NCI-H2107 treated with DMSO at 0.1 percent for 48 hours (cell line): ENCODE measurements at regions not wholly inside any gene's neighbourhood (a gene's known extent, or its start where the extent isn't known, plus 50 kb on each side); places are given as distances from the start of the nearest gene placed in this dataset.
"Not testable (repeated sequence)": the region's sequence is repeated elsewhere in the genome, so short reads cannot be mapped to it uniquely, and the experiment has no call there.

Source experiments
- DNase-seq: peaks from one replicate; lab custom pipeline; 2025; ENCODE audit not compliant: unreplicated experiment; lab: John Stamatoyannopoulos, UW

DNA sequence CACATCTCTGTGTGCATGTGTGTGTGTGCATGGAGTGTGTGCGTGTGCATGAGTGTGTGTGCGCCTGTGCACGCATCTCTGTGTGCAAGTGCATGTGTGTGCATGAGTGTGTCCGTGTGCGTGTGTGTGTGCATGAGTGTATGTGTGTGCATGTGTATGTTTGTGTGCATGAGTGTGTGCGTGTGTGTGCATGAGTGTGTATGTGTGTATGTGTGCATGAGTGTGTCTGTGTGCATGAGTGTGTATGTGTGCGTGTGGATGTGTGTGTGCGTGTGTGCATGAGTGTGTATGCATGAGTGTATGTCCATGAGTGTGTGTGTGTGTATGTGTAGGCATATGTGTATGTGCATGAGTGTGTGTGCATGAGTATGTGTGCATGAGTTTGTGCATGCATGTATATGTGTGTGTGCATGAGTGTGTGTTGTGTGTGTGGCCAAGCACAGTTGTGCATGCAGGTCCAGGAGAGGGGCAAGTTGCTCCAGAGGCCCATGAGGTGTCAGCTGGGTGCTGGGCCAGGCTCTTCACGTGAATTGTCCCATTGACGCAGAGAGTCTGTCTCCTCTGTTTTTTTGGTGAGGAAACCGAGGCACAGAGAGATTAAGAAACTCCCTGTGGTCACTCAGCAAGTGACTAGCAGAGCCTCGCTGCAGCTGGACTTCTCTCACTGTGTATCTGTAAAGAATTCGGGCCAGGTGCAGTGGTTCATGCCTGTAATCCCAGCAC, 75.5 kb downstream of the ASB1 start:
- DNase-seq, result no peak

DNA sequence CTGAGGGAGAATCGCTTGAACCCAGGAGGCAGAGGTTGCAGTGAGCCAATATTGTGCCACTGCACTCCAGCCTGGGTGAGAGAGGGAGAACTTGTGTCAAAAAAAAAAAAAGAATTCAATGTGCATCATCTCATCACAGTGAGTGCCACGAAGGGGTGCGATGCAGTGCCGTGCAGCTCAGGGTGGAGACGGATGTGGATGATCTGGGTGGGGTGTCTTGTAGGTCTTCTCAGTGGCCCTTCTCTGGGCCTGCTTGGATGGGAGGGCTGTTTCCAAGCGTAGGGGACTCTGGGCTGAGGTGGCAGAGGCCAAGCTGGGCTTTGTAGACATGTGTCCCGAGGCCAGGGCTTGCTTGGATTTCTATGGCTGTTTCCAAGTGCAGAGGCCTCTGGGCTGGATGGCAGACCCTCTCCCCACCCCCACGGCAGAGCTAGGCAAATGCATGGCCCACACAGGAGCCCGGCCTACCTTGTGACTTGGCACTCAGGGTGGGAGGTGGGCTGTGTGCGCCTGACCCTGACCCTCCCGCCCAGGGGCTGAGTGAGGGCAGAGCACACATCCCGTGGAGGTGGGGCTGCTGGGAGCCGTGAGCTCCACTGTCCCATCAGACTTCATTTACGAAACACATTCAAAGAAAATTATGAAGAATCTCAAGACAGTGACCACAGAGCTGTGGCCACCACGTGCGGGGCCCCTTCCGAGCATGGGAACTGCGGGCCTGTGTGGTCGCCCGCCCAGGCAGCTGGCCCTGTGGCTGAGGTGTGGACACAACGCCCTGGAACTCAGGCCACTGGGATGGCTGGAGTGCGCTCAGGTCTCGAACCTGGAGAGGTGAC, 76.4 kb downstream of the ASB1 start:
- DNase-seq, result no peak

DNA sequence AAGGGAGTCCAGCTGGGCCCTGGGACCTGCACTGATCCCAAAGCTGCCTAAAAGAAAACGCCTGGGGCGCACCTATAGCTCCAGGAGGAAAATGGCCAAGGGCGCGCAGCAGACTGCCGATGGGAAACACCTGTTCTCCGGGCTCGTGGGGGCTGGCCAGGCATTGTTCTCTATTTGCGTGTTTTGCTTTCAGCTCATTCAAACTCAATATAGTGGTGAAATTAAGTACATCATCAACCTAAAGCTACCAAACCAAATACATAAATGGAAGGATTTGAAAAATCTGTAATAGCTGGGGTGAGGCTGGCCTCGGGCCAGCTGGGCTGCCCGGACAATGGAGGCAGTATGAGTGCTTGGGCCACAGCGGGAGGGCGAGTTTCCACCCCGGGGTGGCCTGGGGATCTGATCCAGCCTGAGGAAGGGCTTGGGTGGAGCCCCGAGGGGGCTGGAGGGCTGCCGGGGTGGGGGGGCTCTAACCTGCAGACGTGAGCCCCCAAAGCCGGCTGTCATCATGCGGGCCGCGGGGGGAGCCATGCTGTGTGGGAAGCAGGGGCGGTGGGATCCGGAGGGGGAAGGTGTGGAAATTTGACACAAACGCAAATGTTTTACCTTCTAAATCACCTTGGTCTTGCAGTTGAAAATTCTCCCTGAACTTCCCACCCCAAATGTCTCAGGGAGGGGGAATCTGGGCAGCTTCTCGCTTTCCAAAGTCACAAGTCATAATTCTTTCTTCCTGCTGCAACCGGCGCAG, 77.6 kb downstream of the ASB1 start:
- DNase-seq, result peak; percentile 78

DNA sequence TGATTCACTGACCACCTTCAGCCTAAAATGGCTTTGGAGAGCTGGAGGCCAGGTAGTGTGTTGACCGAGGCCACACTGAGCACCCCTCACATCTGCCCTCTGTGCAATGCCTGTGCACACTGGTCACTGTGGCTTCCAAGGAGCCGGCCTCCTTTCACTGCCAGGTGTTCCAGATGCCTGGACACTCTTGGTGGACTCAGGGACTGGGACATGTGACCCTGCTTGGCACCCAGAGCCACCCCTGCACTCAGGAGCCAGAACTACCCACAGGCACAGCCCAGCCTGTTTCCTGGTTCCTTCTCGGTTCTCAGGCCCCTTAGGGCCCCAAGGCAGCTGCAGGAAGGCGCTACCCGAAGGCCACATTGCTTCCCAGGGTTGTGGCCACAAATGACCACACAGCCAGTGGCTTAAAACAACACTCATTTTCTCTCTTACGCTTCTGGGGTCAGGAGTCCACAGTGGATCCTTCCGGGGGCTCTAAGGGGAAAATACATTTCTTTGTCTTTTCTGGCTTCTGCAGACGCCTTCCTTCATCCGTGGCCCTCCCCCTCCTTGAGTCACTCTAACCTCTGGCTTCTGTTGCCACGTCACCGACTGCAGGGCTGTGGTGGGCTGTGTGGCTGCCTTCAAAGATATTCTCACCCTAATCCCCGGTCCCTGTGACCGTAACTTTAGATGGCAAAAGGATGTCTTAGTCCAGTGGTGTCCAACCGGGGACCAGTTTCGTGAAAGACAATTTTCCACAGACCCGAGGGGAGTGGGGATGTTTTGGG, 78.6 kb downstream of the ASB1 start:
- no peak for DNase-seq

DNA sequence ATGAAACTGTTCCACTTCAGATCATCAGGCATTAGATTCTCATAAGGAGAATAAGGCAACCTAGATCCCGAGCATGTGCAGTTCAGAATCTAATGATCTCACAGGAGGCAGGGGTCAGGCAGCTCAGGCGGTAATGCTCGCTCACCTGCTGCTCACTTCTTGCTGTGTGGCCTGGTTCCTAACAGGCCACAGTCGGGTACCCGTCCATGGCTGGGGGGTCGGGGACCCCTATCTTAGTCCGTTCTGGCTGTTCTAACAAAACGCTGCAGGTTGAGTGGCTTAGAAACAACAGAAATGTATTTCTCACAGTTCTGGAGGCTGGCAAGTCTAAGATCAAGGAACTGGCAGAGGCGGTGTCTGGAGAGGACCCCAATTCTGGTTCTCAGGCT, 79.2 kb downstream of the ASB1 start:
- DNase-seq, result no peak

DNA sequence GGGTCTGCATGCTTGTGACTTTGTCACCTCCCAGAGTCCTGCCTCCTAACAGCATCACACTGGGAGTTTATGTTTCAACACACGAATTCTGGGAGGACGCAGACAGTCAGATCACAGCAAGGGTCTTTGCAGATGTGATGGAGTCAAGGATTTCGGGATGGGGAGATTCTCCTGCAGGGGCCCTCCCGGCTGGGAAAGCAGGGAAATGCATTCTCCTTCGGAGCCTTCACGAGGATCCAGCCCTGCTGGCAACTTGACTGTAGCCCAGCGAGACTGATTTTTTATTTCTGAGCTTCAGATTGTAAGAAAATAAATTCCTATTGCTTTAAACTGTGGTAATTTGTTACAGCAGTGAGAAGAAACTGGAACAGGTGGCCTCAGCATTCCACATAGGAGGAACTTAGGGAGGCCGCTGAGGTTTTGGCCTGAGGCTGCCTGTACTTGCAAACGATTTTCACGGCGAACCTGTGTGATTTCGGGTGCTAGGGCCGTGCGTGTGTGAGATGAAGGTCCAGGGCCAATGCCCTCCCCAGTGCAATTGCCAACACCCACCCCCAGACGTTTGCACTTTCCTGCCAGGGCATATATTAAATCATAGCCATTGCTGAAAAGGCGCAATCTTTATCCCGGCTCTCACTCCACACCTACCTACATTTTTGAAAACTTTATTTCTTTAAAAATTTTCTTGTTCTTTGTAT, 79.8 kb downstream of the ASB1 start:
- no peak for DNase-seq

DNA sequence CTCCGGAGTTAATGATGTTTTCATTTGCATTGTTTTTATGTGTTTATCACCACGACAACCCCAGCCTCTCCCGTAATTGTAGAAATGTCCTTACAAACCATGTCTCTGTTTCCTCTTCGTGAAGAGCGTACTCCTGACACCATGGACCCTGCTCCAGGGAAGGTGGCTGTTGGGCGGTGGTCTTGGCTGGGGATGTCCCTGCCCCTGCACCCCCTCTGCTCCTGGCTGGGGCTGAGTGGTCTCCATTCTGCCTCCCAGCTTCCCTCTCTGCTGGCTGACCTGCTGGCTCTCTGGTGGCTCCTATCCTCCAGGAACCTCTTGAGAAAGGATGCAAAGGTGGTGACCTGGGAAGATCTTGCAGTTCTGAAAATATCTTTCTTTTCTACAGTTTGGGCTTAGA, 81.1 kb downstream of the ASB1 start:
- no peak for DNase-seq

DNA sequence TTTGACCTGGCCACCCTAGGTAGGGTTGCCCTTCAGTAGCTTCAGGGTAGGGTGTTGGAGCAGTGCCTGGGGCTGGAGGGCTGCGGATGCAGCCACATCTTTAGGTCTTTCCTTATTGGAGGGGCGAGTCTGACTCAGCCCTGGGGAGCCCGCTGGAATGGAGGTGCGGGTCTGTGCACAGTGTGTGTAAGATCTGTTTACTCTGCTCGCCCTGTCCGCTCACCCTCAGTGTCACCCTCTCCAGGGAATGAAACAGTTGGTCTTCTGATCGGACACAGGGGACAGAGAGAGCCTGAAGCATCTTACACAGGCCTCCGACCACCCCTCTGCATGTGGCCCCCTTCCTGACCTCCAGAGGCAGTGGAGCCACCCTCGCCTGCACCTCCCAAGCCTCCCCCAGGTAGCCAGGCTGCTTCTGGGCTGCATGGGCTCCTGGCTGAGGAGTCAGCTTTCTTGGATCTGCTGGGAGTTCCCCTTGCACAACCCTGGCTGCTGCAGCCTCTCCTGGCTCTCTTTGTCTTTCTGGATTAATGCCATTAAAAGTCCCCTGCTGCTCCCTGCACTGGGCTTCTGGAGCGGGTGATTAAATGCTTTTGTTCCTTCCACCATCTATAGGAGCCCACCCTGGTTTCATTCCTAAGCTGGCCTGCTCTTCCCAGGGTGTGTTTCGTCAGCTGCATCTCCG, 82.6 kb downstream of the ASB1 start:
- no peak for DNase-seq

DNA sequence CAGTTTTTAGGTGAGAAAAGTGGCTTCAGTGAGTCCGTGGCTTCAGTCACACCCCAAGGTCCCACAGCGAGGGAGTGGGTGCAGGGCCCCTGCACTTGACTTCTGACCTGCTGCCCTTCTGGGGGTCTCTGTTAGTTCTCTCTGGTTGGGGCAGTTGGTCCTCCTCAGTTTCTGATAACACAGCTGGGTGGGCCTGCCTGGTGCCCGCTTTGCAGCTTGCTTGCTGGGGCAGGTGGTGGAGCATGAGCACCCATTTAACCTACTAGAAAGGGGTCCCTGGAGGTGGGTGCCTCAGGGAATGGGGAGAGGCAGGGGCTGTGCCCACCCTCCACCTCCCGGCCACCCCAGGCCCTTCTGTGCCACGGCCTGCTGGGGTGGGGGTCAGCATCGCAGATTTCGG, 83.2 kb downstream of the ASB1 start:
- no peak for DNase-seq

DNA sequence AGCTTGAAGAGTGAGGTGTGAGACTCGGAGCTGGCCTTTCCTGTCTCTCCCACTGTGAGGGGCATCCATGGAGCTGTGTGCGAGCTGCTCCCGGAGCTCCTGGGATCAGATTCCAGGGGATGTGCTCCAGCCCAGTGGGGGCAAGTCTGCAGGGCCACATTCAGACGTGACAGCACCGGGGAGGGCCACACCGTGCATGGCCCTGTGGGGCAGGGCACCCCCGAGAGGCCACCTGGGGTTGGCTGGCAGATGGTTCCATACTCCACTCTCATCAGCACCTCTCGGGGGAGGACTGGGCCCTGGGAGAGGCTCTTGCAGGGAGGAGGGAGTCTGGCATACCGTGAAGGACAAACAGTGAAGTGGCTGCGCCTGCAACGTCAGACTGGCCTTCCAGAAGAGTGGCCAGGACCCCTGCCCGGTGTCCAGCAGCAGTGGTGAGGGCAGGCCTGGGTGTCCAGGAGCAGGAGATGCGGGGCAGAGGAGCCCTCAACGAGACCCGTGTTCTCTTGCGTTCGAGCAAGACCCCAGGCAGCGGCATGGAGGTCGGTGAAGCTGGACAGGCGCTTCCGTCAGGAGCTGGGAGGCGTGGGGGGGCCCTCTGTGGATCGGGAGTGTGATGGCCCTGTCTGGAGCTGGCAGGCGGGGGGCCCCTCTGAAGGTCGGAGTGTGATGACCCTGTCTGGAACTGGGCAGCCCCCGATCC, 84.3 kb downstream of the ASB1 start:
- DNase-seq, result no peak

DNA sequence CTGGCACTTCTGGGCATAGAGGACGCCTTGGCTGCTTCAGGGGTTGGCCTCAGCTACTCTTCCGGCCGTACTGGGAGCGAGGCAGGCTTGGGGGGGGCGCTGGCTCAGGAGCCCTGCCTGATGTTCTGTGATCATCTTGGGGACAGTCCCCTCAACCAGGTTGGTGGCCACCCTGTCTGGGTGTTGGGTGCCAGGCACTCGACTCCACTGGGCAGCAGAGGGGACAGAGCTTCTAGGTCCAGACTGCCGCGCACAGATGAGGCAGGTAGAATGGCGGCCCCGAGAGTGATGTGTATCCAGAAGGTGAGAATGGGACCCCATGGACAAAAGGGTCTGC, 84.9 kb downstream of the ASB1 start:
- no peak for DNase-seq

DNA sequence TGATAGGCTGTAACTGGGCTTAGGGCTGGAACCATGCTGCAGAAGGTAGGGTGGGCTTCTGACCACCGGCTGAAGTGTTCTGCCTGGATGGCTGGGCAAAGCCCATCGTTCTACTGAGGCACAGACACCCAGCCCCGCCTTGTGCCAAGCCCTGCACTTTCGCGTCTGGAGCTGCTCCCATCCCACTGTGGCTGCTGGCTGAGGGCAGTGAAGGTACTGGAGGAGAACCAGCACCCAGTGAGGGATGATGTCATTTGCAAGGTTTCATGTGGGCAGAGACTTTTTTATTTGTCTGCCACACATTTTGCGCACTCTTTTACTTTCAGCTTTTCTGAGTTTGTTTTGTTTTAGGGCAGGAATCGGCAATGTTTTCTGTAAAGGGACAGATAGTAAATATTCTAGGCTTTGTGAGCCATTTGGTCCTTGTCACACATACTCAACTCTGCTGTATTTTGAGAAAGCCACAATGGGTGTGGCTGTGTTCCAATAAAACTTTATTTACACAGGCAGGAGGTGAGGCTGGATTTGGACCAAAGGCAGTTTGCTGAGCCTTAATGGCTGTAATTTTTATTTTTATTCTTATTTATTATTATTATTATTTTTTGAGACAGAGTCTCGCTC, 85.6 kb downstream of the ASB1 start:
- DNase-seq, result no peak

DNA sequence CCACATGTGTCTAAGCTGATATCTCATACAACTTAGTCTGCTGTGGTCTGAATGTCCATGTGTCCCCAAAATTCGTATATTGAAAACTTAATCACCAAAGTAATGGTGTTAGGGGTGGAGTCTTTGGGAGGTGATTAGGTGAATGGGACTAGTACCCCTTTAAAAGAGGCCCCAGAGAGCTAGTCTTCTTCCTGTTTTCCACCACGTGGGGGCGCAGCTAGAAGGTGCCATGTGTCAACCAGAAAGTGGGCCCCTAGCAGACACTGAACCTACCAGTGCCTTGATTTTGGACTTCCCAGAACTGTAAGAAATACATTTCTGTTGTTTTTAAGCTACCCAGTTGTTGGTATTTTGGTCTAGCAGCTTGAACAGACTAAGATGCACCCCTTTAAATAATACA, 86.6 kb downstream of the ASB1 start:
- no peak for DNase-seq

DNA sequence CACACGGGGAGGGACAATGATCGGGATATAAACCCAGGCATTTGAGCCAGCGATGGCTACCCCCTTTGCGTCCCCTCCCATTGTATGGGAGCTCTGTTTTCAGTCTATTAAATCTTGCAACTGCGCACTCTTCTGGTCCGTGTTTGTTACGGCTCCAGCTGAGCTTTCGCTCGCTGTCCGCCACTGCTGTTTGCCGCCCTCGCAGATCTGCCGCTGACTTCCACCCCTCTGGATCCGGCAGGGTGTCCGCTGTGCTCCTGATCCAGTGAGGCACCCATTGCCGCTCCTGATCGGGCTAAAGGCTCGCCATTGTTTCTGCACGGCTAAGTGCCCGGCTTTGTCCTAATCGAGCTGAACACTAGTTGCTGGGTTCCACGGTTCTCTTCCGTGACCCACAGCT, 87.3 kb downstream of the ASB1 start:
- DNase-seq, result not testable (repeated sequence)

DNA sequence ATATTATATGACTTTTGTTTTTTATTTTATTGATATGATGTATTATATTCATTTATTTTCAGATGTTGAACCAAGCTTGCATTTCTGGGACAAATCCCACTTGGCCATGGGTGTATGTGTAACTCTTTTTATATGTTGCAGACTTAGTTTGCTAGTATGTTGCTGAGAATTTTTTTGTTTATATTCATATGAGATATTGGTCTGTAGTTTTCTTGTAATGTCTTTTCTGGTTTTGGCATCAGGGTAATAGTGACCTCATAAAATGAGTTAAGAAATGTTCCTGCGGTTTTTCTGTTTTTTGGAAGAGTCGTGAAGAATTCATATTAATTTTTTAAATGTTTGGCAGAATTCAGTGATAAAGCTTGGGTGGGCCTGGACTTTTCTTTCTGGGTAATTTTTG, 88.7 kb downstream of the ASB1 start:
- DNase-seq, result no peak

DNA sequence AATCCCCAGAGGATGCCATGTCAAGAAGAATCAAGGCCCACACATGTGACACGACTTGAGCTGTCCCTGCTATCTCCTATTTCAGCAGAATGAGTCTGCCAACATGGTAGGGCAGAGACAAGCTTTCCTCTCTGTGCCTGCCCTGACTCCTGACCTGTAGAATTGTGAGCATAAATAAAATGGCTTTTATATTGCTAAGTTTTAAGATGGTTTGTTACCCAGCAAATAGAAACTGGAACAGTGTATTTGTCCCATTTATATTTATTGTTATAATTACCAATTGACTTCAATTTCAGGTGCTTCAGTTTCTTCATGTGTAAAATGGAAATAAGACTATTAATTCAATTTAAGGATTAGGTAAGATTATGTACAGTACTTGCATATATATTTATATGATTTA, 90.5 kb downstream of the ASB1 start:
- no peak for DNase-seq

DNA sequence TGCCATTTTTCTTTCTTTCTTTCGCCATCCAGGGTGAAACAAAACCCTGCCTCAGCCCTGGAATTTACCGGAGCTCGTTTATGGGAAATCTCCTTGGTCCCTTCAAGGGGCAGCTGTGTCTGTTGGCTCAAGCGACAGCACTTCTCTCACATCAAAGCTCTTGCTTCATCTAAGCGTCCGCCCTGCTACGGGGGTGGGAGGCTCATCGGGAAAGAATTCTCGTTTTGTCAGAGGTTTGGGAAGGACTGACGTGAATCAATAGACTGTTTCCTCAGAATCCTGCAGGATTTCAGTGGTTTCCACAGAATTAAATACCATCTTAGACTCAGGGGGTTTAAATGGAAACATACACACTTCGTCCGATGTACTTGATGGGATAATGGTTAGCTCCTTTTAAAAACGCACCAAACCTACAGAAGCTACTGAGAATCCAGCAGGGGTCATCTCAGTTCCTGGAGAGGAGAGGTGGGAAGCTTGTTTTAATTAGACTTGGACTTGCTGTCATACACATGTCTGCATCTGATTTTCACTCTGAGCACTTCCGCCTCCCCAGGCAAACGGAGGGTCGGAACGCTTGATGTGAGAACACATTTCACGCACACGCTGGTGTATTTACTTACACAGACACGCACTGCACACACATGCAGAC, 91.6 kb downstream of the ASB1 start:
- DNase-seq, result no peak

DNA sequence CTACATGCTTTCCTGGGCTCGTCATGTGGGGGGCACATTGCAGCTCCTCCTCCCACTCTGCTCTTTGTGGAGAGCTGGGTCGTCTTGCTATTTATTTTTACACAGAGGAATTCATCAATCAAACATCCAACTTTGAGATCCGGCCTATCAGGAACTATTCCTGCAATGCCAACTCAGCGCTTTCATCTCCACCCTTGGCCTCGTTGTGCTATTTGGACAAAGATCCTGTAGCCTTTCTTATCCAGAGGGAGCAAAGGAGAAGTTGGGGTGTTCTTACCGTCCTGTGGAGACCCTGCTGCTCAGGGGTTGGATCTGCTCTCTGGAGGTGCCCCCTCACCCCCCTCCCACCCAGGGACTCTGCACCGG, 92.1 kb downstream of the ASB1 start:
- DNase-seq, result no peak
